GM12878 (cell line): ENCODE measurements at regions not wholly inside any gene's neighbourhood (a gene's known extent, or its start where the extent isn't known, plus 50 kb on each side); places are given as distances from the start of the nearest gene placed in this dataset.

ENCODE experiments used
- ATAC-seq: fragments of 200-7000 bp; cut with Tn5 transposase; 3 replicates; pipeline ENCODE4 v1.9.1; 2020; ENCODE audit warnings: mild to moderate bottlenecking, moderate library complexity
- BruUV-seq: library from RNA; stranded (reverse); fragments of 400-500 nt; replicated peaks from 2 replicates; lab custom pipeline; 2021; lab: Mats Ljungman, UMichigan
- CTCF ChIA-PET: fragments of 300-600 bp; sonication (Branson Sonifier 250); formaldehyde crosslinking; extraction: SDS; loops from one replicate; lab custom pipeline; 2021; ENCODE audit warnings: inconsistent platforms; lab: Yijun Ruan, JAX
- POLR2A ChIA-PET: fragments of 350-600 bp; formaldehyde crosslinking; extraction: SDS; loops from one replicate; lab custom pipeline; 2021; ENCODE audit warnings: inconsistent platforms; lab: Charles Lee
- RAD21 ChIA-PET: fragments of 300-600 bp; sonication (Branson Sonifier 250); formaldehyde crosslinking; loops from one replicate; lab custom pipeline; 2023; ENCODE audit warnings: antibody characterized with exemption; ENCODE audit not compliant: unreplicated experiment; lab: Charles Lee
- SMC1A ChIA-PET: fragments of 300-600 bp; sonication (Branson Sonifier 250); formaldehyde crosslinking; loops from one replicate; lab custom pipeline; 2023; ENCODE audit not compliant: unreplicated experiment, uncharacterized antibody; lab: Charles Lee
- DNase-seq: peaks from one replicate; pipeline ENCODE4 v3.0.0-alpha.2; 2011; ENCODE audit warnings: low read depth, low spot score
- FAIRE-seq: peaks from 3 replicates; lab custom pipeline; 2011; peaks lifted over from hg19 to GRCh38; lab: Jason Lieb, UNC
- H2AFZ ChIP-seq: 2 replicates; pipeline ENCODE4 v1.6.0; 2011; ENCODE audit warnings: low read depth, low read length, control low read depth; ENCODE audit not compliant: control insufficient read depth
- H3K27ac ChIP-seq: 2 replicates; pipeline ENCODE4 v1.5.1; 2011; ENCODE audit warnings: control low read depth; ENCODE audit not compliant: control insufficient read depth, insufficient read depth
- H3K27me3 ChIP-seq, 2 experiments: replicated peaks in 1 of 2; 2 replicates each; pipeline versions ENCODE4 v1.6.0 to v1.6.1; 2011; ENCODE audit warnings: low read length in 1 of 2; ENCODE audit not compliant: control insufficient read depth in 2 of 2, insufficient read depth in 2 of 2
- H3K36me3 ChIP-seq, 2 experiments: 2 replicates each; pipeline ENCODE4 v1.5.1; 2011; ENCODE audit warnings: low read length in 1 of 2; ENCODE audit not compliant: control insufficient read depth in 2 of 2, insufficient read depth in 2 of 2
- H3K4me1 ChIP-seq: 2 replicates; pipeline ENCODE4 v1.6.1; 2011; ENCODE audit warnings: mild to moderate bottlenecking, low read length, moderate library complexity, mixed read lengths; ENCODE audit not compliant: control insufficient read depth, insufficient read depth
- H3K4me2 ChIP-seq: 2 replicates; pipeline ENCODE4 v1.6.0; 2011; ENCODE audit warnings: control low read depth; ENCODE audit not compliant: control insufficient read depth, insufficient read depth
- H3K4me3 ChIP-seq: fragments of 200-600 bp; sonication (generic); 2 replicates; pipeline ENCODE4 v1.5.1; 2016
- H3K79me2 ChIP-seq: 2 replicates; pipeline ENCODE4 v1.6.0; 2011; ENCODE audit warnings: low read length; ENCODE audit not compliant: control insufficient read depth, insufficient read depth
- H3K9ac ChIP-seq: 2 replicates; pipeline ENCODE4 v1.8.0; 2011; ENCODE audit warnings: low read length, control low read depth, mixed read lengths; ENCODE audit not compliant: control insufficient read depth, insufficient read depth
- H3K9me3 ChIP-seq: replicated peaks from 3 replicates; pipeline ENCODE4 v1.5.1; 2011; ENCODE audit warnings: mild to moderate bottlenecking, low read length; ENCODE audit not compliant: control insufficient read depth, insufficient read depth
- H4K20me1 ChIP-seq: 2 replicates; pipeline ENCODE4 v1.6.0; 2011; ENCODE audit not compliant: control insufficient read depth, insufficient read depth
- BCLAF1 ChIP-seq: fragments of 450-650 bp; IDR thresholded peaks from 2 replicates; pipeline ENCODE4 v1.6.1; 2017; ENCODE audit warnings: antibody characterized with exemption, mild to moderate bottlenecking, moderate library complexity
- E2F8 ChIP-seq: fragments of 450-650 bp; IDR thresholded peaks from 2 replicates; pipeline ENCODE4 v1.6.1; 2018; ENCODE audit warnings: mild to moderate bottlenecking, low read depth, moderate library complexity; ENCODE audit not compliant: partially characterized antibody
- EGR1 ChIP-seq, 2 experiments: IDR thresholded peaks; 1 replicate in 1 of 2; 2 replicates in 1 of 2; pipeline ENCODE4 v1.6.1; 2011 to 2012; ENCODE audit warnings: low read depth in 2 of 2, low read length in 2 of 2, borderline replicate concordance in 1 of 2, mild to moderate bottlenecking in 1 of 2, moderate library complexity in 1 of 2
- IKZF1 ChIP-seq: fragments of 450-650 bp; conservative IDR thresholded peaks from 2 replicates; pipeline ENCODE4 v1.6.1; 2017; ENCODE audit warnings: antibody characterized with exemption, mild to moderate bottlenecking
- IRF3 ChIP-seq: fragments of 450-650 bp; IDR thresholded peaks from 2 replicates; pipeline ENCODE4 v1.6.1; 2014; ENCODE audit warnings: mild to moderate bottlenecking
- IRF4 ChIP-seq: IDR thresholded peaks from 2 replicates; pipeline ENCODE4 v1.6.1; 2011; ENCODE audit warnings: low read depth, low read length
- NFYB ChIP-seq: IDR thresholded peaks from 2 replicates; pipeline ENCODE4 v1.6.1; 2011; ENCODE audit warnings: low read depth, mild to moderate bottlenecking, low read length, improper control_type of control experiment, moderate library complexity; ENCODE audit not compliant: insufficient read depth
- POLR2A ChIP-seq: IDR thresholded peaks from 2 replicates; pipeline ENCODE4 v1.6.1; 2011; ENCODE audit warnings: low read depth, mild to moderate bottlenecking, low read length
- RAD51 ChIP-seq: fragments of 450-650 bp; IDR thresholded peaks from 2 replicates; pipeline ENCODE4 v1.6.1; 2016; ENCODE audit warnings: moderate library complexity, mild to moderate bottlenecking, inconsistent platforms
- SIN3A ChIP-seq: IDR thresholded peaks from 2 replicates; pipeline ENCODE4 v1.6.1; 2012; ENCODE audit warnings: low read depth, low read length, improper control_type of control experiment
- SUZ12 ChIP-seq: fragments of 200-600 bp; sonication (generic); IDR thresholded peaks from one replicate; pipeline ENCODE4 v1.6.1; 2018; ENCODE audit warnings: antibody characterized with exemption, mild to moderate bottlenecking; ENCODE audit not compliant: unreplicated experiment
- ZBTB40 ChIP-seq: fragments of 450-650 bp; IDR thresholded peaks from 2 replicates; pipeline ENCODE4 v1.6.1; 2016; ENCODE audit warnings: mild to moderate bottlenecking, moderate library complexity, borderline replicate concordance
- ZSCAN29 ChIP-seq: fragments of 450-650 bp; IDR thresholded peaks from 2 replicates; pipeline ENCODE4 v1.6.1; 2017; ENCODE audit warnings: mild to moderate bottlenecking, moderate library complexity
- in situ Hi-C: fragments of 300-500 bp; cut with MboI; formaldehyde crosslinking; loops from 9 replicates; pipeline ENCODE4 v1.14.3; 2018; ENCODE audit warnings: mixed read lengths
- intact Hi-C: fragments of 100-400 bp; cut with micrococcal nuclease; formaldehyde crosslinking; loops from one replicate; pipeline ENCODE4 v1.14.2; 2022; ENCODE audit not compliant: unreplicated experiment

- no peak for TF ChIP-seq E2F8
- TF ChIP-seq, all 136 proteins: peak for 0
Measured at GRCh38 chr6:84447651-84448050, 220.2 kb upstream of the CEP162 start (continued).

GRCh38 chr6:84445068-84445467 is 217.6 kb upstream of the CEP162 start:
- Histone ChIP-seq H3K79me2 (no peaks in the 10 kb centered on the region), H3K27me3 (no peaks in the 10 kb centered on the region), H3K27ac (no peak overlapping the region), H3K4me1 (no peaks in the 10 kb centered on the region), H3K36me3 (no peaks in the 10 kb centered on the region), H2AFZ (no peak overlapping the region), H3K4me2 (no peak overlapping the region), H3K9ac (no peak overlapping the region), H4K20me1 (no peaks in the 10 kb centered on the region), H3K4me3 (no peak overlapping the region), H3K9me3 (no peaks in the 10 kb centered on the region)
- ChIA-PET RAD21 (no interaction called here), POLR2A (no interaction called here), CTCF (interaction anchor here (0.5 to 3.6 kb wide), 11 partner anchors 10 to 346 kb away, joined by 3 to 18 read pairs (median 3); no protein-coding TSS in a partner anchor), SMC1A (interaction anchor here (0.7 to 3.4 kb wide), 10 partner anchors 12 to 224 kb away, joined by 3 to 17 read pairs (median 4); no protein-coding TSS in a partner anchor)
- in situ Hi-C loops (no loop called here), intact Hi-C loops (no loop called here)
- no peak for DNase-seq
- no TSS peak for BruUV-seq
- ATAC-seq, result peak; percentile 20; the same call in 1 of the 3 replicates
- FAIRE-seq, result no peak
- TF ChIP-seq IRF4 (no peak), IKZF1 (no peak), IRF3 (no peak), EGR1 (IDR thresholded peaks at IDR 0.05; ENCODE audit: borderline replicate concordance in 1 of 2, low read depth in 2 of 2, low read length in 2 of 2) (no peak), RAD51 (no peak), POLR2A (no peak), NFYB (no peak), ZSCAN29 (no peak), SIN3A (no peak), BCLAF1 (no peak), ZBTB40 (no peak), SUZ12 (no peak)
